ENCODE measurements at regions not wholly inside any gene's neighbourhood (a gene's known extent, or its start where the extent isn't known, plus 50 kb on each side); places are given as distances from the start of the nearest gene placed in this dataset.

DNA sequence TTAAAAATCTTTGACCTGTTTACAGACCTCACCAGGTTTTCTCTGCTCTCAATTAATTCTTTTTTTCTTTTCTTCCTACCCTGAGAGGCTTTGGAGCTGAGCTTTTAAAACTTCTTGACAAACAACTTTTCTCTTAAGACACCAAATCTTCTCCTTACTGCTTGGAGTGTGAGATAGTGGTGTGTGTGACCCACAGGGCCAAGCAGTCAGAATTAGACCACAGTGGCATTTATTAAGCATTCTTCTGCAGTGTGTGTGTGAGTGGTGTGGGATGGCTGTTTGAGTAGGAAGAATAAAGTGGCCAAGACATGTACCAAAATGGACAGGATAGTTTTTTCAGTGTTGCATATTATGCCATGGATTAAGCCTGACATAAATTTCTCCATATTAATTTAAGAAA lies 665.1 kb downstream of the RAPGEF2 start (continued):
- TF ChIP-seq ARNT2 (CRISPR knock-in tag; IDR thresholded peaks at IDR 0.05; ENCODE audit: low read depth) (no peak), ZNF670 (CRISPR knock-in tag; IDR thresholded peaks at IDR 0.05; ENCODE audit: borderline replicate concordance) (no peak), HIVEP1 (CRISPR knock-in tag; IDR thresholded peaks at IDR 0.05) (no peak), NFE2L2 (IDR thresholded peaks at IDR 0.05; ENCODE audit: low read length) (no peak), KLF6 (CRISPR knock-in tag; IDR thresholded peaks at IDR 0.05) (no peak), ZNF775 (CRISPR knock-in tag; IDR thresholded peaks at IDR 0.05; ENCODE audit: borderline replicate concordance) (no peak), ZNF367 (CRISPR knock-in tag; IDR thresholded peaks at IDR 0.05; ENCODE audit: borderline replicate concordance) (no peak), MZF1 (CRISPR knock-in tag; IDR thresholded peaks at IDR 0.05; ENCODE audit: borderline replicate concordance) (no peak)
- TF ChIP-seq, protein P1, sequence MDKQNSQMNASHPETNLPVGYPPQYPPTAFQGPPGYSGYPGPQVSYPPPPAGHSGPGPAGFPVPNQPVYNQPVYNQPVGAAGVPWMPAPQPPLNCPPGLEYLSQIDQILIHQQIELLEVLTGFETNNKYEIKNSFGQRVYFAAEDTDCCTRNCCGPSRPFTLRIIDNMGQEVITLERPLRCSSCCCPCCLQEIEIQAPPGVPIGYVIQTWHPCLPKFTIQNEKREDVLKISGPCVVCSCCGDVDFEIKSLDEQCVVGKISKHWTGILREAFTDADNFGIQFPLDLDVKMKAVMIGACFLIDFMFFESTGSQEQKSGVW (CRISPR knock-in tag; IDR thresholded peaks at IDR 0.05; ENCODE audit: borderline replicate concordance): no peak
- TF ChIP-seq, protein P2, sequence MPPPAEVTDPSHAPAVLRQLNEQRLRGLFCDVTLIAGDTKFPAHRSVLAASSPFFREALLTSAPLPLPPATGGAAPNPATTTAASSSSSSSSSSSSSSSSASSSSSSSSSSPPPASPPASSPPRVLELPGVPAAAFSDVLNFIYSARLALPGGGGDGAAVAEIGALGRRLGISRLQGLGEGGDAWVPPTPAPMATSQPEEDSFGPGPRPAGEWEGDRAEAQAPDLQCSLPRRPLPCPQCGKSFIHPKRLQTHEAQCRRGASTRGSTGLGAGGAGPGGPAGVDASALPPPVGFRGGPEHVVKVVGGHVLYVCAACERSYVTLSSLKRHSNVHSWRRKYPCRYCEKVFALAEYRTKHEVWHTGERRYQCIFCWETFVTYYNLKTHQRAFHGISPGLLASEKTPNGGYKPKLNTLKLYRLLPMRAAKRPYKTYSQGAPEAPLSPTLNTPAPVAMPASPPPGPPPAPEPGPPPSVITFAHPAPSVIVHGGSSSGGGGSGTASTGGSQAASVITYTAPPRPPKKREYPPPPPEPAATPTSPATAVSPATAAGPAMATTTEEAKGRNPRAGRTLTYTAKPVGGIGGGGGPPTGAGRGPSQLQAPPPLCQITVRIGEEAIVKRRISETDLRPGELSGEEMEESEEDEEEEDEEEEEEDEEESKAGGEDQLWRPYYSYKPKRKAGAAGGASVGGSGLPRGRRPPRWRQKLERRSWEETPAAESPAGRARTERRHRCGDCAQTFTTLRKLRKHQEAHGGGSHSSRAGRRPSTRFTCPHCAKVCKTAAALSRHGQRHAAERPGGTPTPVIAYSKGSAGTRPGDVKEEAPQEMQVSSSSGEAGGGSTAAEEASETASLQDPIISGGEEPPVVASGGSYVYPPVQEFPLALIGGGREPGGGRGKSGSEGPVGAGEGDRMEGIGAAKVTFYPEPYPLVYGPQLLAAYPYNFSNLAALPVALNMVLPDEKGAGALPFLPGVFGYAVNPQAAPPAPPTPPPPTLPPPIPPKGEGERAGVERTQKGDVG (CRISPR knock-in tag; IDR thresholded peaks at IDR 0.05; ENCODE audit: borderline replicate concordance): no peak
- TF ChIP-seq, protein P3, sequence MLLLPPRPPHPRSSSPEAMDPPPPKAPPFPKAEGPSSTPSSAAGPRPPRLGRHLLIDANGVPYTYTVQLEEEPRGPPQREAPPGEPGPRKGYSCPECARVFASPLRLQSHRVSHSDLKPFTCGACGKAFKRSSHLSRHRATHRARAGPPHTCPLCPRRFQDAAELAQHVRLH (CRISPR knock-in tag; IDR thresholded peaks at IDR 0.05; ENCODE audit: borderline replicate concordance, low read depth): no peak
